ENCODE measurements at regions not wholly inside any gene's neighbourhood (a gene's known extent, or its start where the extent isn't known, plus 50 kb on each side); places are given as distances from the start of the nearest gene placed in this dataset.

- H3K27me3 ChIP-seq, result no peaks in the 10 kb centered on the region
- WGBS, 2 donors, result 58 to 61% methylated on average over 11 to 18 of the region's 18 CpGs
Measured at GRCh38 chr16:86925067-86925791, 346.9 kb downstream of the FOXL1 start.

GRCh38 chr16:86926181-86927094 lies 348.1 kb downstream of the FOXL1 start:
- no peak for DNase-seq
- TF ChIP-seq CTCF (IDR thresholded peaks at IDR 0.05), result no peak
- no peak for TF ChIP-seq POLR2A (IDR thresholded peaks at IDR 0.05)
- no peaks in the 10 kb centered on the region for H3K9me3 ChIP-seq
- H3K27ac ChIP-seq, result no peak overlapping the region
- intact Hi-C loops (cut with DNase I; ENCODE audit: low total_unique reads), result no loop called here
- H3K4me1 ChIP-seq, result no peaks in the 10 kb centered on the region
- H3K4me3 ChIP-seq, result no peak overlapping the region
- H3K27me3 ChIP-seq, result no peaks in the 10 kb centered on the region
- 76 to 93% methylated on average over 19 to 30 of the region's 30 CpGs for WGBS, 2 donors
- H3K36me3 ChIP-seq (ENCODE audit: low read depth, missing control alignments), result no peaks in the 10 kb centered on the region

More at GRCh38 chr16:86925067-86925791, 346.9 kb downstream of the FOXL1 start:
- no peak for TF ChIP-seq POLR2A (IDR thresholded peaks at IDR 0.05)
- no peak for TF ChIP-seq CTCF (IDR thresholded peaks at IDR 0.05)
- H3K4me1 ChIP-seq, result no peaks in the 10 kb centered on the region
- no peaks in the 10 kb centered on the region for H3K36me3 ChIP-seq (ENCODE audit: low read depth, missing control alignments)
- no peak overlapping the region for H3K27ac ChIP-seq
- H3K4me3 ChIP-seq, result no peak overlapping the region
- no peaks in the 10 kb centered on the region for H3K9me3 ChIP-seq
- DNase-seq, result no peak
- intact Hi-C loops (cut with DNase I; ENCODE audit: low total_unique reads), result no loop called here

GRCh38 chr16:86927699-86928098 lies 349.4 kb downstream of the FOXL1 start:
- Histone ChIP-seq H3K4me1 (peaks cover 6% of the 10 kb centered on the region), H3K27ac (no peak overlapping the region), H3K9me3 (no peaks in the 10 kb centered on the region), H3K27me3 (no peaks in the 10 kb centered on the region), H3K36me3 (ENCODE audit: low read depth, missing control alignments) (no peaks in the 10 kb centered on the region), H3K4me3 (no peak overlapping the region)
- intact Hi-C loops (cut with DNase I; ENCODE audit: low total_unique reads), result no loop called here
- 89 to 95% methylated on average over 3 of the region's 3 CpGs for WGBS, 2 donors
- DNase-seq, result no peak
- TF ChIP-seq CTCF (IDR thresholded peaks at IDR 0.05) (no peak), POLR2A (IDR thresholded peaks at IDR 0.05) (no peak)

- no peak overlapping the region for H3K4me3 ChIP-seq
- no peaks in the 10 kb centered on the region for H3K36me3 ChIP-seq (ENCODE audit: low read depth, missing control alignments)
- TF ChIP-seq POLR2A (IDR thresholded peaks at IDR 0.05) (no peak), CTCF (IDR thresholded peaks at IDR 0.05) (no peak)
- no peak for DNase-seq
- no peak overlapping the region for H3K27ac ChIP-seq
- no peaks in the 10 kb centered on the region for H3K27me3 ChIP-seq
- no peaks in the 10 kb centered on the region for H3K9me3 ChIP-seq
- peaks cover 6% of the 10 kb centered on the region for H3K4me1 ChIP-seq
- intact Hi-C loops (cut with DNase I; ENCODE audit: low total_unique reads), result no loop called here
- 76 to 89% methylated on average over 9 of the region's 9 CpGs for WGBS, 2 donors
Measured at GRCh38 chr16:86928523-86929011, 350.2 kb downstream of the FOXL1 start.
